Thyroid gland (tissue), 4 donors: ENCODE measurements at regions not wholly inside any gene's neighbourhood (a gene's known extent, or its start where the extent isn't known, plus 50 kb on each side); places are given as distances from the start of the nearest gene placed in this dataset.

Experiments used
- POLR2A ChIP-seq, 2 donors: fragments of 450-650 bp; IDR thresholded peaks; one replicate each; pipeline ENCODE4 v1.6.1; 2017; ENCODE audit warnings: antibody characterized with exemption in 2 of 2, mild to moderate bottlenecking in 2 of 2, moderate library complexity in 1 of 2
- TF ChIP-seq, protein P1 (sequence below), 6 experiments: fragments of 200-600 bp in 3 of 6; fragments of 450-650 bp in 3 of 6; sonication (generic) in 3 of 6; IDR thresholded peaks; one replicate each; pipeline ENCODE4 v1.5.1; 2016 to 2019; ENCODE audit warnings: antibody characterized with exemption in 6 of 6, mild to moderate bottlenecking in 2 of 6, inconsistent platforms in 1 of 6, moderate library complexity in 1 of 6

DNA sequence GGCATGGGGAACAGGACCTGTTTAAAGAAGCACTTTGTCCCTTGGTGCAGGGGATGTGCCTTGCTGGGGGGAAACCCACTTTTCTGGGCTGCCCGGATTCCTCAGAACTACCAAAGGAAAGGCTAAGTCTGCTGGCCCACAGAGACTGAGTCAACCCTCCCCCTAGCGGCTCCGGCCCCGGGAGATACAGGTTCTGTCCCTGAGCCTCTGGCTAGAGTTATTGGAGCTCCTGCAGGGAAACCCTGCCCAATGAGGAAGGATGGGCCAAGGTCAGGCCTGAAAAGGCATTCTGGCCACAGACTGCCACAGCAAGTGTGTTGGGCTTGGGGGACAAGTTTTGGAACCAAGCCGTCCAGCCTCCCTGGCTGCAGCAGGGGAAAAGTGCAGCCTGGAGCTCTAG, 490.9 kb upstream of the ACTRT1 start:
- TF ChIP-seq, protein P1, sequence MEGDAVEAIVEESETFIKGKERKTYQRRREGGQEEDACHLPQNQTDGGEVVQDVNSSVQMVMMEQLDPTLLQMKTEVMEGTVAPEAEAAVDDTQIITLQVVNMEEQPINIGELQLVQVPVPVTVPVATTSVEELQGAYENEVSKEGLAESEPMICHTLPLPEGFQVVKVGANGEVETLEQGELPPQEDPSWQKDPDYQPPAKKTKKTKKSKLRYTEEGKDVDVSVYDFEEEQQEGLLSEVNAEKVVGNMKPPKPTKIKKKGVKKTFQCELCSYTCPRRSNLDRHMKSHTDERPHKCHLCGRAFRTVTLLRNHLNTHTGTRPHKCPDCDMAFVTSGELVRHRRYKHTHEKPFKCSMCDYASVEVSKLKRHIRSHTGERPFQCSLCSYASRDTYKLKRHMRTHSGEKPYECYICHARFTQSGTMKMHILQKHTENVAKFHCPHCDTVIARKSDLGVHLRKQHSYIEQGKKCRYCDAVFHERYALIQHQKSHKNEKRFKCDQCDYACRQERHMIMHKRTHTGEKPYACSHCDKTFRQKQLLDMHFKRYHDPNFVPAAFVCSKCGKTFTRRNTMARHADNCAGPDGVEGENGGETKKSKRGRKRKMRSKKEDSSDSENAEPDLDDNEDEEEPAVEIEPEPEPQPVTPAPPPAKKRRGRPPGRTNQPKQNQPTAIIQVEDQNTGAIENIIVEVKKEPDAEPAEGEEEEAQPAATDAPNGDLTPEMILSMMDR (IDR thresholded peaks at IDR 0.05): no peak
- no peak for TF ChIP-seq POLR2A (IDR thresholded peaks at IDR 0.05)
